ENCODE measurements at regions not wholly inside any gene's neighbourhood (a gene's known extent, or its start where the extent isn't known, plus 50 kb on each side); places are given as distances from the start of the nearest gene placed in this dataset.
A peak's percentile ranks its signal among the peaks of the same experiment; 100 is the strongest.

- H2BK15ac ChIP-seq (ENCODE audit: low read length), result no peak overlapping the region
- H3K27me3 ChIP-seq (replicated peaks in 1 of 4; ENCODE audit: control insufficient read depth in 3 of 4, extremely low read depth in 1 of 4, insufficient read depth in 3 of 4, low read length in 3 of 4), result no peaks in the 10 kb centered on the region
- H3K14ac ChIP-seq (ENCODE audit: insufficient read length), result no peak overlapping the region
- no peak overlapping the region for H3K18ac ChIP-seq (ENCODE audit: extremely low read depth, low read length)
- TF ChIP-seq RXRA (IDR thresholded peaks at IDR 0.05; ENCODE audit: insufficient read depth, low read depth, low read length) (no peak), EGR1 (IDR thresholded peaks at IDR 0.05; ENCODE audit: borderline replicate concordance, low read depth, low read length) (no peak), CTCF (IDR thresholded peaks at IDR 0.05; ENCODE audit: control extremely low read depth in 1 of 3, insufficient read depth in 1 of 3, low read depth in 1 of 3, low read length in 3 of 3) (peak in 2 of 3 experiments; percentile 20 to 50; a peak in 2 of 4 replicates), KDM4A (IDR thresholded peaks at IDR 0.05; ENCODE audit: low read depth, low read length, severe bottlenecking) (no peak), CEBPB (IDR thresholded peaks at IDR 0.05; ENCODE audit: low read depth, low read length) (no peak), SP2 (IDR thresholded peaks at IDR 0.05; ENCODE audit: low read length) (no peak), RAD21 (IDR thresholded peaks at IDR 0.05 in 1 of 2, conservative IDR thresholded peaks at IDR 0.05 in 1 of 2; ENCODE audit: low read depth in 2 of 2, low read length in 2 of 2) (peak; percentile 1 to 31; a peak in 2 of 4 replicates), GABPA (IDR thresholded peaks at IDR 0.05; ENCODE audit: borderline replicate concordance, insufficient read depth, low read length) (no peak)
- no peak for DNase-seq (ENCODE audit: low read depth in 1 of 2, low spot score in 2 of 2)
- H3K56ac ChIP-seq (replicated peaks; ENCODE audit: insufficient read length, low read depth, low read length), result no peak overlapping the region
- FAIRE-seq, result peak; percentile 42
- no peak overlapping the region for H2AK5ac ChIP-seq (ENCODE audit: low read depth, low read length)
- no peak overlapping the region for H3K9ac ChIP-seq (replicated peaks in 1 of 4; ENCODE audit: extremely low read depth in 1 of 4, low read depth in 3 of 4, low read length in 3 of 4)
- peaks cover 3 to 4% of the 10 kb centered on the region in 2 experiments; a peak in 1 of 4 replicates for H3K9me3 ChIP-seq (ENCODE audit: insufficient read depth in 2 of 2, low read depth in 1 of 2, low read length in 1 of 2)
- H3K79me2 ChIP-seq (ENCODE audit: control insufficient read depth in 1 of 2, insufficient read depth in 2 of 2, low read length in 2 of 2), result no peaks in the 10 kb centered on the region
- no peak overlapping the region for H2BK20ac ChIP-seq (ENCODE audit: low read length)
- no peak overlapping the region for H3K23ac ChIP-seq (ENCODE audit: insufficient read length)
- 53% methylated on average over 3 of the region's 3 CpGs; no CpG with 5 or more reads in 1 of the 2 experiments for WGBS, 2 experiments (ENCODE audit: extremely low coverage in 1 of 2, insufficient coverage in 1 of 2, insufficient read length in 1 of 2, insufficient replicate concordance in 2 of 2, low coverage in 1 of 2, low lambda C conversion rate in 2 of 2, missing lambda C conversion rate in 1 of 2)
- H3K27ac ChIP-seq (ENCODE audit: low read depth, low read length), result no peak overlapping the region
- no peaks in the 10 kb centered on the region for H3K4me1 ChIP-seq (replicated peaks in 1 of 4; ENCODE audit: control insufficient read depth in 3 of 4, insufficient read depth in 4 of 4, low read length in 3 of 4)
- no peak overlapping the region for H2BK120ac ChIP-seq (replicated peaks; ENCODE audit: low read depth, low read length)
- POLR2A ChIA-PET (ENCODE audit: partially characterized antibody), result no interaction called here
- no peak overlapping the region for H4K5ac ChIP-seq (ENCODE audit: insufficient read length, low read depth, low read length)
- no peak overlapping the region for H4K8ac ChIP-seq (ENCODE audit: extremely low read depth, insufficient read depth, low read length)
- no peak overlapping the region for H2BK5ac ChIP-seq (ENCODE audit: low read depth, low read length)
- H2BK12ac ChIP-seq (ENCODE audit: low read depth, low read length), result no peak overlapping the region
- no peak overlapping the region for H4K91ac ChIP-seq (replicated peaks; ENCODE audit: insufficient read length, low read length)
- no peaks in the 10 kb centered on the region for H3K36me3 ChIP-seq (ENCODE audit: control insufficient read depth in 2 of 4, insufficient read depth in 4 of 4, low read length in 3 of 4)
- no peaks in the 10 kb centered on the region for H4K20me1 ChIP-seq (replicated peaks in 1 of 2; ENCODE audit: control insufficient read depth in 1 of 2, insufficient read depth in 2 of 2, low read length in 2 of 2)
- H3K23me2 ChIP-seq (ENCODE audit: low read depth, low read length), result no peaks in the 10 kb centered on the region
- no peaks in the 10 kb centered on the region for H3K79me1 ChIP-seq (ENCODE audit: low read depth, low read length)
- H3K4me3 ChIP-seq (ENCODE audit: extremely low read depth in 1 of 4, insufficient read depth in 2 of 4, low read depth in 3 of 4, low read length in 4 of 4), result no peak overlapping the region
- no peak overlapping the region for H2AFZ ChIP-seq (ENCODE audit: low read length)
- H3K4ac ChIP-seq (replicated peaks; ENCODE audit: insufficient read length, low read depth, low read length), result no peak overlapping the region
- CTCF ChIA-PET (ENCODE audit: partially characterized antibody), result interaction anchor here (0.7 to 1.0 kb wide), 2 partner anchors 91 to 619 kb away, joined by 3 read pairs; no protein-coding TSS in a partner anchor
- no peak overlapping the region for H3K4me2 ChIP-seq (ENCODE audit: insufficient read depth in 1 of 2, low read depth in 2 of 2, low read length in 2 of 2)
These were observed 53.9 kb upstream of the HEPH start for GRCh38 chrX:66110112-66110511.
